DOHH2 (cell line): ENCODE measurements at regions not wholly inside any gene's neighbourhood (a gene's known extent, or its start where the extent isn't known, plus 50 kb on each side); places are given as distances from the start of the nearest gene placed in this dataset.

Experiments
- H3F3A ChIP-seq: fragments of 200-600 bp; sonication (generic), shearing (Covaris generic); 2 replicates; pipeline ENCODE4 v1.6.0; 2016; ENCODE audit warnings: antibody characterized with exemption, mild to moderate bottlenecking; ENCODE audit not compliant: control insufficient read depth, insufficient read depth
- H3K27ac ChIP-seq: fragments of 200-600 bp; sonication (generic); 2 replicates; pipeline ENCODE4 v1.5.1; 2014; ENCODE audit warnings: low read depth, mild to moderate bottlenecking, low read length, moderate library complexity
- H3K27me3 ChIP-seq: fragments of 200-600 bp; sonication (generic); 2 replicates; pipeline ENCODE4 v1.6.1; 2014; ENCODE audit warnings: mild to moderate bottlenecking, low read length, mixed read lengths; ENCODE audit not compliant: control insufficient read depth
- H3K36me3 ChIP-seq: fragments of 200-600 bp; sonication (generic); 2 replicates; pipeline ENCODE4 v1.6.1; 2014; ENCODE audit warnings: mild to moderate bottlenecking, low read length, moderate library complexity, mixed read lengths; ENCODE audit not compliant: control insufficient read depth
- H3K4me1 ChIP-seq: fragments of 200-600 bp; sonication (generic); 2 replicates; pipeline ENCODE4 v1.6.1; 2014; ENCODE audit warnings: mild to moderate bottlenecking, low read length, mixed read lengths; ENCODE audit not compliant: control insufficient read depth
- H3K4me2 ChIP-seq: fragments of 200-600 bp; sonication (generic); 2 replicates; pipeline ENCODE4 v1.6.0; 2014; ENCODE audit warnings: mild to moderate bottlenecking, low read length, moderate library complexity
- H3K4me3 ChIP-seq: fragments of 200-600 bp; sonication (generic); 2 replicates; pipeline ENCODE4 v1.5.1; 2014; ENCODE audit warnings: mild to moderate bottlenecking, low read length, mixed read lengths
- H3K79me2 ChIP-seq: fragments of 200-600 bp; sonication (generic); 2 replicates; pipeline ENCODE4 v1.6.1; 2014; ENCODE audit warnings: mild to moderate bottlenecking, low read length, mixed read lengths; ENCODE audit not compliant: control insufficient read depth
- H3K9me2 ChIP-seq: fragments of 200-600 bp; sonication (generic); replicated peaks from 2 replicates; pipeline ENCODE4 v1.6.1; 2014; ENCODE audit warnings: mild to moderate bottlenecking, low read length, mixed read lengths; ENCODE audit not compliant: control insufficient read depth
- H3K9me3 ChIP-seq: fragments of 200-600 bp; sonication (generic); 2 replicates; pipeline ENCODE4 v1.6.1; 2014; ENCODE audit warnings: antibody characterized with exemption, low read length, mixed read lengths; ENCODE audit not compliant: control insufficient read depth, insufficient read depth
- H4K20me1 ChIP-seq: fragments of 200-600 bp; sonication (generic); 2 replicates; pipeline ENCODE4 v1.6.0; 2014; ENCODE audit warnings: low read depth, mild to moderate bottlenecking, antibody characterized with exemption, low read length, moderate library complexity; ENCODE audit not compliant: control insufficient read depth, insufficient read depth
- CTCF ChIP-seq: fragments of 200-600 bp; sonication (generic); IDR thresholded peaks from one replicate; pipeline ENCODE4 v1.5.1; 2014; ENCODE audit warnings: antibody characterized with exemption, mild to moderate bottlenecking, low read depth, low read length; ENCODE audit not compliant: poor library complexity, severe bottlenecking
- EZH2phosphoT487 ChIP-seq: fragments of 200-600 bp; sonication (generic); IDR thresholded peaks from 2 replicates; pipeline ENCODE4 v1.6.1; 2017; ENCODE audit warnings: borderline replicate concordance, mild to moderate bottlenecking, antibody characterized with exemption, low read length, moderate library complexity, mixed read lengths

GRCh38 chr20:29298759-29299613, 1958.5 kb upstream of the DEFB115 start:
- H3K27me3 ChIP-seq: no peaks in the 10 kb centered on the region
- no peaks in the 10 kb centered on the region for H3K4me1 ChIP-seq
- TF ChIP-seq CTCF (no peak), EZH2phosphoT487 (no peak)
- H3K27ac ChIP-seq: no peak overlapping the region
- H3K79me2 ChIP-seq: no peaks in the 10 kb centered on the region
- no peaks in the 10 kb centered on the region for H3K9me2 ChIP-seq
- H3K4me3 ChIP-seq: no peak overlapping the region
- peaks cover 57% of the 10 kb centered on the region for H3K9me3 ChIP-seq
- H3F3A ChIP-seq: no peaks in the 10 kb centered on the region
- no peaks in the 10 kb centered on the region for H4K20me1 ChIP-seq
- H3K36me3 ChIP-seq: no peaks in the 10 kb centered on the region
- H3K4me2 ChIP-seq: no peak overlapping the region

GRCh38 chr20:29299811-29300578, 1957.5 kb upstream of the DEFB115 start:
- Histone ChIP-seq H3K27me3 (no peaks in the 10 kb centered on the region), H3K4me1 (no peaks in the 10 kb centered on the region), H3K79me2 (no peaks in the 10 kb centered on the region), H3K27ac (no peak overlapping the region), H3F3A (no peaks in the 10 kb centered on the region), H3K9me2 (no peaks in the 10 kb centered on the region), H3K36me3 (no peaks in the 10 kb centered on the region), H3K9me3 (peaks cover 61% of the 10 kb centered on the region), H3K4me3 (no peak overlapping the region), H4K20me1 (no peaks in the 10 kb centered on the region), H3K4me2 (no peak overlapping the region)
- TF ChIP-seq CTCF (no peak), EZH2phosphoT487 (no peak)

- Histone ChIP-seq H3K79me2 (no peaks in the 10 kb centered on the region), H3K9me2 (no peaks in the 10 kb centered on the region), H3K27ac (no peak overlapping the region), H3K4me2 (no peak overlapping the region), H3K9me3 (peaks cover 61% of the 10 kb centered on the region), H3K4me1 (no peaks in the 10 kb centered on the region), H3K4me3 (no peak overlapping the region), H3K27me3 (no peaks in the 10 kb centered on the region), H4K20me1 (no peaks in the 10 kb centered on the region), H3F3A (no peaks in the 10 kb centered on the region), H3K36me3 (no peaks in the 10 kb centered on the region)
- TF ChIP-seq EZH2phosphoT487 (no peak), CTCF (no peak)
Observed at GRCh38 chr20:29300579-29301551, 1956.6 kb upstream of the DEFB115 start.
